Right ventricle myocardium inferior (tissue), 1 donor: ENCODE measurements at regions not wholly inside any gene's neighbourhood (a gene's known extent, or its start where the extent isn't known, plus 50 kb on each side); places are given as distances from the start of the nearest gene placed in this dataset.
A peak's percentile ranks its signal among the peaks of the same experiment; 100 is the strongest.
"Not testable (repeated sequence)": the region's sequence is repeated elsewhere in the genome, so short reads cannot be mapped to it uniquely, and the experiment has no call there.

Experiments
- ATAC-seq: fragments of 200-7000 bp; cut with Tn5 transposase; one replicate; pipeline ENCODE4 v1.9.1; 2020; ENCODE audit warnings: mild to moderate bottlenecking, moderate library complexity
- DNase-seq: peaks from one replicate; pipeline ENCODE4 v3.0.0; 2021; ENCODE audit errors: missing footprints
- intact Hi-C: fragments of 100-400 bp; cut with DNase I; formaldehyde crosslinking; loops from one replicate; pipeline ENCODE4 v1.11.0; 2022
- donor health status: DM: no; HTN: yes; CAD: no; lungs with severe emphysema.

- ATAC-seq = no peak
- no peak for DNase-seq
- intact Hi-C loops = no loop called here
Measured at GRCh38 chr1:178599745-178600144, 86.8 kb downstream of the TEX35 start.

GRCh38 chr1:178603926-178604325, 91.0 kb downstream of the TEX35 start:
- no peak for ATAC-seq
- intact Hi-C loops = no loop called here
- DNase-seq = no peak

GRCh38 chr1:178606839-178607238, 93.9 kb downstream of the TEX35 start:
- intact Hi-C loops = no loop called here
- DNase-seq (no peak), ATAC-seq (no peak)

- DNase-seq (no peak), ATAC-seq (no peak)
- intact Hi-C loops = no loop called here
Measured at GRCh38 chr1:178607718-178608408, 95.0 kb downstream of the TEX35 start.

- intact Hi-C loops = no loop called here
- ATAC-seq (no peak), DNase-seq (no peak)
Measured at GRCh38 chr1:178609015-178609414, 96.1 kb downstream of the TEX35 start.

- ATAC-seq, DNase-seq, intact Hi-C loops: not testable (repeated sequence)
Measured at GRCh38 chr1:178610690-178611410, 97.9 kb downstream of the TEX35 start.

GRCh38 chr1:178612261-178612660, 99.4 kb downstream of the TEX35 start:
- intact Hi-C loops = no loop called here
- ATAC-seq (no peak), DNase-seq (no peak)

- DNase-seq = no peak
- no peak for ATAC-seq
- intact Hi-C loops = no loop called here
Measured at GRCh38 chr1:178613271-178613945, 100.5 kb downstream of the TEX35 start.

- intact Hi-C loops = no loop called here
- DNase-seq = no peak
- ATAC-seq = no peak
Measured at GRCh38 chr1:178614286-178614685, 101.4 kb downstream of the TEX35 start.

GRCh38 chr1:178619042-178619927, 105.8 kb upstream of the RALGPS2 start:
- intact Hi-C loops = no loop called here
- DNase-seq (no peak), ATAC-seq (no peak)

GRCh38 chr1:178620584-178621475, 104.2 kb upstream of the RALGPS2 start:
- intact Hi-C loops = no loop called here
- no peak for DNase-seq
- ATAC-seq = no peak

- DNase-seq (no peak), ATAC-seq (no peak)
- intact Hi-C loops = no loop called here
Measured at GRCh38 chr1:178621822-178622221, 103.2 kb upstream of the RALGPS2 start.

- intact Hi-C loops = no loop called here
Measured at GRCh38 chr1:178625695-178626094, 99.3 kb upstream of the RALGPS2 start.

GRCh38 chr1:178627037-178627436, 98.0 kb upstream of the RALGPS2 start:
- ATAC-seq (no peak), DNase-seq (no peak)
- intact Hi-C loops = no loop called here

More at GRCh38 chr1:178625695-178626094, 99.3 kb upstream of the RALGPS2 start:
- ATAC-seq (no peak), DNase-seq (no peak)

GRCh38 chr1:178628637-178629251, 96.3 kb upstream of the RALGPS2 start:
- intact Hi-C loops = no loop called here
- ATAC-seq (no peak), DNase-seq (no peak)

- no peak for DNase-seq
- peak; percentile 87 for ATAC-seq
- intact Hi-C loops = no loop called here
Measured at GRCh38 chr1:178629252-178630154, 95.5 kb upstream of the RALGPS2 start.

GRCh38 chr1:178630417-178630816, 94.6 kb upstream of the RALGPS2 start:
- ATAC-seq (no peak), DNase-seq (no peak)
- intact Hi-C loops = no loop called here
